HepG2 (cell line): ENCODE measurements at regions not wholly inside any gene's neighbourhood (a gene's known extent, or its start where the extent isn't known, plus 50 kb on each side); places are given as distances from the start of the nearest gene placed in this dataset.
A peak's percentile ranks its signal among the peaks of the same experiment; 100 is the strongest.

Experiments
- ATAC-seq: fragments of 200-7000 bp; cut with Tn5 transposase; 3 replicates; pipeline ENCODE4 v1.9.1; 2020; ENCODE audit warnings: mild to moderate bottlenecking, moderate library complexity
- BruUV-seq: library from RNA; stranded (reverse); fragments of 400-500 nt; replicated peaks from 2 replicates; lab custom pipeline; 2021; lab: Mats Ljungman, UMichigan
- CTCF ChIA-PET: fragments of 300-600 bp; formaldehyde crosslinking; extraction: SDS; loops from one replicate; lab custom pipeline; 2021; ENCODE audit warnings: low total read pairs, inconsistent platforms, low intra/inter-chr PET ratio; lab: Yijun Ruan, JAX
- POLR2A ChIA-PET: fragments of 350-600 bp; sonication (Branson Sonifier 250); formaldehyde crosslinking; loops from one replicate; lab custom pipeline; 2020; ENCODE audit warnings: antibody characterized with exemption, inconsistent platforms; lab: Yijun Ruan, JAX
- DNase-seq: peaks from one replicate; pipeline ENCODE4 v3.0.0-alpha.2; 2015; ENCODE audit warnings: low spot score
- FAIRE-seq: peaks from 3 replicates; lab custom pipeline; 2011; peaks lifted over from hg19 to GRCh38; lab: Jason Lieb, UNC
- H2AFZ ChIP-seq: one replicate; pipeline ENCODE4 v1.6.1; 2011; ENCODE audit warnings: low read length, inconsistent platforms
- H3K27ac ChIP-seq: fragments of 300-600 bp; 3 replicates; pipeline ENCODE4 v1.8.0; 2011; ENCODE audit warnings: mixed run types, mild to moderate bottlenecking, mixed read lengths, low read length, inconsistent platforms; ENCODE audit not compliant: insufficient read depth; ENCODE audit errors: extremely low read length
- H3K27me3 ChIP-seq, 2 experiments: fragments of 200-600 bp in 1 of 2; 2 replicates in 1 of 2; 3 replicates in 1 of 2; pipeline versions ENCODE4 v1.6.0 to v1.8.0; 2011; ENCODE audit warnings: low read length in 2 of 2, mild to moderate bottlenecking in 2 of 2, moderate library complexity in 2 of 2, inconsistent platforms in 1 of 2; ENCODE audit not compliant: insufficient read depth in 2 of 2, control insufficient read depth in 1 of 2
- H3K36me3 ChIP-seq, 2 experiments: fragments of 200-600 bp in 1 of 2; replicated peaks in 1 of 2; 2 replicates in 1 of 2; 3 replicates in 1 of 2; pipeline versions ENCODE4 v1.5.1 to v1.8.0; 2011; ENCODE audit warnings: low read length in 2 of 2, inconsistent platforms in 1 of 2; ENCODE audit not compliant: insufficient read depth in 2 of 2, control insufficient read depth in 1 of 2
- H3K4me1 ChIP-seq: 2 replicates; pipeline ENCODE4 v1.5.1; 2012; ENCODE audit warnings: low read length, inconsistent platforms; ENCODE audit not compliant: insufficient read depth
- H3K4me2 ChIP-seq: 2 replicates; pipeline ENCODE4 v1.6.0; 2011; ENCODE audit warnings: low read depth, low read length, inconsistent platforms
- H3K4me3 ChIP-seq, 3 experiments: fragments of 200-600 bp in 1 of 3; sonication (generic), shearing (Covaris generic) in 1 of 3; replicated peaks in 1 of 3; 2 replicates each; pipeline ENCODE4 v1.5.1; 2011 to 2016; ENCODE audit warnings: low read length in 3 of 3, inconsistent platforms in 2 of 3, low read depth in 2 of 3, mild to moderate bottlenecking in 2 of 3, control low read depth in 1 of 3, mixed read lengths in 1 of 3; ENCODE audit not compliant: insufficient read depth in 1 of 3
- H3K79me2 ChIP-seq: one replicate; pipeline ENCODE4 v1.6.1; 2011; ENCODE audit warnings: low read length, inconsistent platforms; ENCODE audit not compliant: insufficient read depth
- H3K9ac ChIP-seq: 2 replicates; pipeline ENCODE4 v1.6.0; 2011; ENCODE audit warnings: mild to moderate bottlenecking, low read depth, low read length, inconsistent platforms; ENCODE audit not compliant: insufficient read depth
- H3K9me3 ChIP-seq: 2 replicates; pipeline ENCODE4 v1.5.1; 2012; ENCODE audit warnings: mild to moderate bottlenecking, low read length
- H4K20me1 ChIP-seq: 2 replicates; pipeline ENCODE4 v1.6.0; 2011; ENCODE audit warnings: inconsistent platforms, mild to moderate bottlenecking, low read length, moderate library complexity; ENCODE audit not compliant: insufficient read depth
- ATF4 ChIP-seq, 2 experiments: fragments of 450-650 bp in 1 of 2; sonication (generic) in 1 of 2; formaldehyde crosslinking; IDR thresholded peaks; 2 replicates each; pipeline versions ENCODE4 v1.5.0 to v1.8.0; 2020 to 2022; ENCODE audit warnings: mild to moderate bottlenecking in 1 of 2, missing genetic modification reagents in 1 of 2
- HNF1B ChIP-seq: sonication (generic); formaldehyde crosslinking; IDR thresholded peaks from 2 replicates; pipeline ENCODE4 v1.5.1; 2020; ENCODE audit warnings: mild to moderate bottlenecking, moderate library complexity, missing genetic modification reagents
- MAFF ChIP-seq: IDR thresholded peaks from 2 replicates; pipeline ENCODE4 v1.6.1; 2011; ENCODE audit warnings: low read depth, low read length, improper control_type of control experiment
- MAFK ChIP-seq, 2 experiments: IDR thresholded peaks in 1 of 2; conservative IDR thresholded peaks in 1 of 2; 2 replicates each; pipeline ENCODE4 v1.6.1; 2011; ENCODE audit warnings: improper control_type of control experiment in 2 of 2, low read length in 2 of 2
- MEIS1 ChIP-seq: sonication (generic); formaldehyde crosslinking; IDR thresholded peaks from 2 replicates; pipeline ENCODE4 v1.9.0; 2021; ENCODE audit warnings: mild to moderate bottlenecking, missing genetic modification reagents, moderate library complexity, borderline replicate concordance
- RBM22 ChIP-seq: fragments of 200-400 bp; formaldehyde crosslinking; optimal IDR thresholded peaks from 2 replicates; pipeline ENCODE3; 2017; ENCODE audit warnings: mild to moderate bottlenecking, low read length, moderate library complexity
- ZNF460 ChIP-seq: sonication (generic); formaldehyde crosslinking; IDR thresholded peaks from 2 replicates; pipeline ENCODE4 v1.5.1; 2020; ENCODE audit warnings: missing genetic modification reagents, mild to moderate bottlenecking, borderline replicate concordance
- ZNF652 ChIP-seq: IDR thresholded peaks from 2 replicates; pipeline ENCODE4 v1.6.1; 2016; ENCODE audit warnings: low read depth, borderline replicate concordance
- ZSCAN30 ChIP-seq: sonication (generic); formaldehyde crosslinking; IDR thresholded peaks from 2 replicates; pipeline ENCODE4 v1.5.0; 2020; ENCODE audit warnings: mild to moderate bottlenecking, missing genetic modification reagents
- WGBS: methylation state at CpG from one replicate; pipeline ENCODE4 v1.1.6; 2017; ENCODE audit warnings: low lambda C conversion rate; 5-methylcytosine and 5-hydroxymethylcytosine counted together
- in situ Hi-C: cut with HindIII; loops from 2 replicates; pipeline ENCODE4 v1.10.0; 2017; ENCODE audit warnings: low pct_unique_long_range_greater_than_20kb; ENCODE audit not compliant: extremely low pct_ligation_motif_present
- intact Hi-C: fragments of 100-400 bp; cut with micrococcal nuclease; formaldehyde crosslinking; loops from one replicate; pipeline ENCODE4 v1.10.0; 2022; ENCODE audit not compliant: unreplicated experiment

- in situ Hi-C loops = no loop called here
These were observed 86.0 kb upstream of the CDKN3 start for GRCh38 chr14:54310851-54311228.

DNA sequence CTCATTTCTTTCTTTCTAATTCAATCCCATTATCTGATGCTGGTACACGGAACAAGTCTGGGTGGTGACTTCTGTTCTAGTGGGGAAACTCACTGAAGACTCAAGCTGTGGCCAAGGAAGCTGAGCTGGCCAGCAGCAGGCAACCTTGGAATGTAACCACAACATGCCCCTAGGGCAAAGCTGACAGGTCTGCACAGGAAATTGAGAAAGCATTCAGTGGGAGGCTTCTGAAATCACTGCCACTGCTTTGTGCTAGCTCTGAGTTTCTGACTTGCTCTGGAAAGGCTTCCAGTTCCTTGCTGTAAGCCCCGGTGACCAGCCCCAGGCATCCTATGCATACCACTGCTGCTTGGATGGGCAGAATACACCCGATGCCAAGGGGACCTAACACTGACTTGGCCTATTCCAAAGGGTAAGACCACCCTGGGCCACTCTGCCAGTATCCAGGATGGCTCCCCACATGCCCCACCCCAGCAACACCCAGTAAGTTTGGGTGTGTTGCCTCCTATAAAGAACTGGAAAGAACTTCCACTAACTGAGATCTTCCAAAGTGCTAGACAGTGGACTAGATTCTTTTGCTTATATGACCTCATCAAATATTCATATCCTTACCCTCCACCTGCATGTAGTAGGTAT lies 84.5 kb upstream of the CDKN3 start:
- no peaks in the 10 kb centered on the region for H3K79me2 ChIP-seq
- TF ChIP-seq MEIS1 (CRISPR knock-in tag) = no peak
- TF ChIP-seq HNF1B (CRISPR knock-in tag) = no peak
- no peak for TF ChIP-seq ZNF460 (CRISPR knock-in tag)
- no peak for TF ChIP-seq ZSCAN30 (CRISPR knock-in tag)
- TF ChIP-seq ATF4 (CRISPR knock-in tag; IDR thresholded peaks at IDR 0.05) = no peak

More at GRCh38 chr14:54310851-54311228, 86.0 kb upstream of the CDKN3 start:
- H3K9ac ChIP-seq = no peak overlapping the region
- no peaks in the 10 kb centered on the region for H4K20me1 ChIP-seq
- 45% methylated on average over 2 of the region's 2 CpGs for WGBS
- no peaks in the 10 kb centered on the region for H3K79me2 ChIP-seq
- DNase-seq = no peak
- intact Hi-C loops = no loop called here
- POLR2A ChIA-PET = no interaction called here
- H2AFZ ChIP-seq = no peak overlapping the region
- CTCF ChIA-PET = no interaction called here
- no peaks in the 10 kb centered on the region for H3K4me1 ChIP-seq
- TF ChIP-seq MAFF (peak; percentile 79), MAFK (conservative IDR thresholded peaks at IDR 0.05 in 1 of 2, IDR thresholded peaks at IDR 0.05 in 1 of 2; ENCODE audit: low read length in 2 of 2) (peak; percentile 77 to 78), RBM22 (no peak), ZNF652 (CRISPR knock-in tag) (0 out of 2 replicates have a peak, but pooled peaks have one; percentile 24)
- TF ChIP-seq, all 625 proteins: peak for 3
- Histone ChIP-seq H3K4me3 (no peak overlapping the region), H3K4me2 (no peak overlapping the region), H3K9me3 (no peaks in the 10 kb centered on the region), H3K27me3 (peaks cover 0 to 2% of the 10 kb centered on the region in 2 experiments; a peak in 3 of 5 replicates), H3K27ac (no peak overlapping the region), H3K36me3 (no peaks in the 10 kb centered on the region)
- FAIRE-seq = no peak
- BruUV-seq = no TSS peak
- ATAC-seq = no peak

More for the DNA sequence above, 84.5 kb upstream of the CDKN3 start:
- ChIA-PET CTCF (no interaction called here), POLR2A (no interaction called here)
- no TSS peak for BruUV-seq
- Histone ChIP-seq H3K27me3 (peaks cover 0 to 2% of the 10 kb centered on the region in 2 experiments; a peak in 3 of 5 replicates), H3K9ac (no peak overlapping the region), H4K20me1 (no peaks in the 10 kb centered on the region), H3K36me3 (no peaks in the 10 kb centered on the region), H3K4me2 (no peak overlapping the region), H3K9me3 (no peaks in the 10 kb centered on the region), H3K27ac (no peak overlapping the region), H2AFZ (no peak overlapping the region), H3K4me3 (no peak overlapping the region), H3K4me1 (peaks cover 3% of the 10 kb centered on the region)
- intact Hi-C loops = no loop called here
- in situ Hi-C loops = no loop called here
- FAIRE-seq (no peak), ATAC-seq (no peak), DNase-seq (no peak)
- WGBS = 58% methylated on average over 1 of the region's 3 CpGs
